HG03135 (cell line): ENCODE measurements at regions not wholly inside any gene's neighbourhood (a gene's known extent, or its start where the extent isn't known, plus 50 kb on each side); places are given as distances from the start of the nearest gene placed in this dataset.
"Not testable (repeated sequence)": the region's sequence is repeated elsewhere in the genome, so short reads cannot be mapped to it uniquely, and the experiment has no call there.

ENCODE experiments used
- ATAC-seq: cut with Tn5 transposase; IDR thresholded peaks from one replicate; pipeline ENCODE4 v1.9.1; 2021; ENCODE audit warnings: mild to moderate bottlenecking, moderate library complexity; ENCODE audit not compliant: unreplicated experiment

DNA sequence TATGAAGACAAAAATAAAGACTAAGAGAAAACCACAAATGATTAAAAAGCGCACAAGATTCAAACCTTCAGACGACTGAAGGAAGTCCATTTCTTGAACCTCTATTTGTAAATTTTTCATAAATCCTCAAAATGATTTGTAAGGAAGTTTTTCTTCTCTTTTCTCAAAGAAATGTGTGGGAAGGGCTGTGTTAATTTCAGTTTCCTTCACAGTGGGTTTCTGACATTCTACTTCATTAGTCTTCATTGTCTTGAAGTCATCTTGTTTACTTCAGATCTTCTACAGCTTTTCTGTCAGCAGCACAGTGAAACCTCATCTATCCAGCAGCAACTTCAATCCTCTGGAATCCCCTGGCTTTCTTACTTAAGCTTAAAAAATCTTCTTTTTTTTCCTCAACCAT lies 87.6 kb upstream of the MYLIP start:
- no peak for ATAC-seq

- no peak for ATAC-seq
These were observed 88.3 kb upstream of the MYLIP start for GRCh38 chr6:16040628-16040974.

DNA sequence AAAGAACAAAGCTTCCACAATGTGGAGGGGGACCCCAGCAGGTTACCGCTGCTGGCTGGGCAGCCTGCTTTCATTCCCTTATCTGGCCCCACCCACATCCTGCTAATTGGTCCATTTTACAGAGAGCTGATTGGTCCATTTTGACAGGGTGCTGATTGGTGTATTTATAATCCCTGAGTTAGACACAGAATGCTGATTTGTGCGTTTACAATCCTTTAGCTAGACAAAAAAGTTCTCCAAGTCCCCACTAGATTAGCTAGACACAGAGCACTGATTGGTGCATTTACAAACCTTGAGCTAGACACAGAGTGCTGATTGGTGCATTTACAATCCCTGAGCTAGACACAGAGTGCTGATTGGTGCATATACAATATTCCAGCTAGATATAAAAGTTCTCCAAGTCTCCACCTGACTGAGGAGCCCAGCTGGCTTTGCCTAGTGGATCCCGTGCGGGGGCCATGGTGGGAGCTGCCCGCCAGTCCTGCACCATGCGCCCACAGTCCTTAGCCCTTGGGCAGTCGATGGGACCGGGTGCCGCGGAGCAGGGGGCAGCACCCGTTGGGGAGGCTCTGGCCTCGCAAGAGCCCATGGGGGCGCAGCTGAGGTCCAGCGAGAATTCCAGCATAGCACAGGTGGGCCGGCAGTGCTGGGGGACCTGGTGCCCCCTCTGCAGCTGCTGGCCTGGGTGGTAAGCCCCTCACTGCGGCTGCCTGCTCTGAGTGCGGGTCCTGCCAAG lies 88.8 kb upstream of the MYLIP start:
- not testable (repeated sequence) for ATAC-seq

- ATAC-seq: no peak
These were observed 89.9 kb upstream of the MYLIP start for GRCh38 chr6:16038938-16039337.

- no peak for ATAC-seq
These were observed 93.3 kb upstream of the MYLIP start for GRCh38 chr6:16035488-16036080.

DNA sequence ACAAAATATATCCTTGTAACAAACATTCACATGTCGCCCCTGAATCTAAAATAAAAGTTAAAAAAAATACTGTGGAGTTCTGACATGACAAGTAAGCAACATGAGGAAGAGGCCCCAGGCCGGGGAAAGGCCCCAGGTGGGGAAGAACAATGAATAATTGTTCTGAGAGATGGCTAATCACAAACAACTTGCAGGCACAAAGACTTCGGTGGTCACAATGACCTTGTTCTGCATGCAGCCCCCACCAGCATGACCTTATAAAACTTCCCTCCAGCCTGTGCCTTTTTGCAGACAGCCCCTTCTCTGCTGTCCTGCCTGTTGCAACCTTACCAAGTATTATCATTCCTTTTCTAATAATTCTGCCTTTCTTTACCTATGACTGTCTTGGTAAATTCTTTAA lies 95.7 kb upstream of the MYLIP start:
- no peak for ATAC-seq

DNA sequence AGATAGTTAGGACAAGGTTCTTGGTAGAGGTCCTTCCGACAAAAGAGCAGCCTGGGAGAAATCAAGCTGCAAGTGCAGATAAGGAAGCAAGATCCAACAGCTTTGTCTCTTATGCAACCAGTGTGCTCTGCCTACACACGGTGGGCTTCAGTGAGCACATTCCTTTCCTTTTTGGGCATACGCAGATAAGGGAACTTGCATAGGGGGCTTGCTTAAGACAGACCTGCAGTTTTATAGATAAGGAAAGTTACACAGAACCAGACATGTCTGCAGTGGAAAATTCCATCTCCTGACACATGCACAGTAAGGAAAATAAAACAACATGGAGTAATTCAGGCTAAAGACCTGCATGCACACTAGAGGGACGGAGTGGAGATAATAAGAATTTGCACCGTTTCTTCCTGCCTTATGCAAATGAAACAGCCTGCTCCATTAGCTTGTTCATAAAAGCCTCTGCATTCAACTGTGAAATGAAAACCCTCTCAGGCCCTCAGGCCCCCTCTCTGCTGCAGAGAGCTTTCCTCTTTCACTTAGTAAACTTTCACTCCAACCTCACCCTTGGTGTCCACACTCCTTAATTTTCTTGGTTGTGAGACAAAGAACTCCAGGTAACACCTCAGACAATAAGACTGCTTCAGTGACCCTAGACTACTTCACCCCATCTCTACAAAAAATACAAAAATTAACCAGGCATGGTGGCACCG lies 97.5 kb upstream of the MYLIP start:
- ATAC-seq: no peak

DNA sequence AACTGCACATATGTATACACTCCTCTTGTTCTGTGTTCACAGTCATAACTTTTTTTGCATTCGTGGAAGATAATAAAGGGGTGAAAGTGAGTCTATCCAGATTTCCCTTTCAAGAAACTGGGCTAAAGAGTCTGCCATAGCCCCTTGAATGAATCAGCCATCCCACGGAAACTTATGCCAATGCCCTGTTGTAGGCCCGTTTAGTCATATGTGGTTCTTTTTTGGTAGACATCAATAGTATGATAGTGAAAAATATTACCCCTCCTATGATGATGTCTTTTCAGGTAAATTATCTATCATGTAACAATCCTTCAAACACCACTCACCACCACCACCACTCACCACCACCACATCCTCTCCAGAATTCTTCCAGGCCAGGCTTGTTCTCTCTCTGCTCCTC lies 99.9 kb upstream of the MYLIP start:
- ATAC-seq: no peak

- ATAC-seq: no peak
These were observed 108.6 kb upstream of the MYLIP start for GRCh38 chr6:16020259-16020658.

- ATAC-seq: no peak
These were observed 109.4 kb upstream of the MYLIP start for GRCh38 chr6:16019462-16019861.

DNA sequence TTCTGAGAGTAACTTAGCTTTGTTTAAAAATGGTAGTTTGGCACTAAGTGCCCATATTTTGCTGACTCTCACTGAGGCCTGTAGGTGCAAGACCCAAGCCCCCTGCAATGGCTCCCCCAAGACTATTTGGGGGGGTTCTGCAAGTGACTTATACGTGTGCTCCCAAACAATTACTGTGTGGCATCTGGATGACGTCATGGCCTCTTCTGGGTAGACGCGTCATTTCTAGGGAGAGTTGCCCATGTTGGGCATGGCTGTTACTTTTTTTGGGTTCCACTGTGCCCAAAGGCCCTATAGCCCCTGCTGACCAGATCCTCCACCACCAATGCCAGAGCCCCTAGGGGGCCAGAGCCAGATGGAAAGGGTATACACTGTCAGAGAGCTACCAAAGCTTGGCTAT lies 110.3 kb upstream of the MYLIP start:
- ATAC-seq: no peak

DNA sequence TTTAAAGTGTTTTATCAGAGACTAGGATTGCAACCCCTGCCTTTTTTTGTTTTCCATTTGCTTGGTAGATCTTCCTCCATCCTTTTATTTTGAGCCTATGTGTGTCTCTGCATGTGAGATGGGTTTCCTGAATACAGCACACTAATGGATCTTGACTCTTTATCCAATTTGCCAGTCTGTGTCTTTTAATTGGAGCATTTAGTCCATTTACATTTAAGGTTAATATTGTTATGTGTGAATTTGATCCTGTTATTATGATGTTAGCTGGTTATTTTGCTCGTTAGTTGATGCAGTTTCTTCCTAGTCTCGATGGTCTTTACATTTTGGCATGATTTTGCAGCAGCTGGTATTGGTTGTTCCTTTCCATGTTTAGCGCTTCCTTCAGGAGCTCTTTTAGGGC lies 114.6 kb upstream of the MYLIP start:
- not testable (repeated sequence) for ATAC-seq

DNA sequence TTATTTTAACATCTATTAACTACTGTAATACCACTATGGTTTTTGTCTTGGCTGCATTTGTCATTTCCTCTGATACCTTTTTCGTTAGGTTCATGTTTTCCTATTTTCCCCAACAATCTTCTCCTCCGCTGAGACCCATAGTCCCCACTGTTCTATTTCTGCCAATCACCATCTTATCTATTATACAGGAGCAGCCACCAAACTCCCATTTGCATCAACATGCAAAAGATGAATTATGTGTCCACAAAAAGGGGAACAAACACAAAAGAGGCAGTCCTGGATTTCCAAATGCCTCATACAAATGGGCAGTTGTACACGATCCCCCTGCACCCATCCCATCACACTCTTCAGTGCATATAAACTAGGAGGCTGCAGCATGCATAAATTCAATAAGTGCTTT lies 121.7 kb upstream of the MYLIP start:
- ATAC-seq: no peak

DNA sequence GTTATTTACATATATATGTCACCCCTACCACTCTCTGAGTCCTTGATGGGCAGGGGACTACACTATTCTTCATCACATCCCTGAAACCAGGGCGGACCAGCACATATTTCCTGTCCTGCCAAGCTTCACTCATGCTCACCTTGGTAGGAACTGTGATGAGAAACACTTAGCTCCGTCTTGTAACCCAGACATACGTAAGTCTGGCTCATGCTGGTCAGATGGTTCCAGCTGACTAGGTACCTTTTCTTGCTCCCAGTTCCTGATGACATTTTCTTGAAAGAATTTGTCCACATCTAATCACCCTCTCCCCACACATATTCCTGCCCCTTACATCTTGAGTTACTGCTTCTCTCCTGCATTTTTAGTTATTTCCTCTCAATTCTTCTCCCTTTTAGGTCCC lies 122.2 kb upstream of the MYLIP start:
- ATAC-seq: no peak

- no peak for ATAC-seq
These were observed 123.8 kb upstream of the MYLIP start for GRCh38 chr6:16004934-16005679.

GRCh38 chr6:16003197-16003491 lies 125.7 kb upstream of the MYLIP start:
- no peak for ATAC-seq

DNA sequence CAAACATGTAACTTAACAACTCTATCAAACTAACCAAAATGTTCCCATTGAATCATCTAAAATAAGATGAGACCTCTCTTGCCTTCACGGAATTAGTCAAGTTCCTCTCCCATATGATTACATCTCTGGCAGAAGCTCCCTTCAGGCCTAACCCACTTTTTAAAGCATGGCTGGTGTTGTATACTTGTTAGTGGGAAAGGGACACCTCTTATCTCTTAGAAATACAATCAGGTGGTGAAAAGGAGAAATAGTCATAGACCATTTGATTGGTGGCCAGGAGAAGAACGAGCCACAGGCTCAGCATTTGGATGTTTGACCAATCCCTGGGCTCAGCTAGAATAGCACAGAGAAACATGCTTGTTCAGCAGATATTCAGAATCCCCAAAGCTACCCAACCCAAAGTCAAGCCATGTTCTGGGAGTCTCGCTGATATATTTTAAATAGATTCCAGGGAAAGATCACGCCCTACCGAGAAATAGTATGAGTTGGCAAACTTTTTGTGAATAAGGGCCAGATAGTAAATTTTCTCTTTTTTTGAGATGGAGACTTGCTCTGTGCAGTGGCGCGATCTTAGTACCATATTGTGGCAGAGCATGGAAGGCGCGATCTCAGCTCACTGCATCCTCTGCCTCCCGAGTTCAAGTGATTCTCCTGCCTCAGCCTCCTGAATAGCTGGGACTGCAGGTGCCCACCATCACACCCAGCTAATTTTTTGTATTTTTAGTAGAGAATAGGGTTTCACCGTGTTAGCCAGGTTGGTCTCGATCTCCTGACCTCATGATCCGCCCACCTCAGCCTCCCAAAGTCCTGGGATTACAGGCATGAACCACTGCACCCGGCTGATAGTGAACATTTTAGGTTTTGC lies 126.3 kb upstream of the MYLIP start:
- no peak for ATAC-seq

DNA sequence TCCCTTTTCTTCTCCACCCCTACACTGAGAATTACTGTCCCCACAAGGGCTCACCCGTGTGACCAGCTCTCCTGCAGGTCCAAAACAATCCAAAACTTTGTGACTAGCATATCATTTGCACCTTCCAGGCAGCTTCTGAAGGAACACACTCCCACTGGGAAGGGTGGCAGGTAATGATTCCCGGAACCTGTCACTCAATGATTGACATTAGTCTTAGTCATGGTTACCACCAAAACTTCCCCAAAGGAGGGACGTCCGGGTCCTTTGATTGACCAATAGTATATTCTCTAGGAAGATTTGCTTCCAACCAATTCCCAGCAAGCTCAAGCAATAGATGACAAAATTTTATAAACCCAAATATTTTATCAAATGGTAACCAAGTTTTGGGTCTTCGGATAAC lies 127.7 kb upstream of the MYLIP start:
- ATAC-seq: no peak

GRCh38 chr6:15999201-15999600 lies 129.7 kb upstream of the MYLIP start:
- no peak for ATAC-seq

GRCh38 chr6:15997586-15998388 lies 131.1 kb upstream of the MYLIP start:
- no peak for ATAC-seq
